ENCODE measurements at regions not wholly inside any gene's neighbourhood (a gene's known extent, or its start where the extent isn't known, plus 50 kb on each side); places are given as distances from the start of the nearest gene placed in this dataset.
"Not testable (repeated sequence)": the region's sequence is repeated elsewhere in the genome, so short reads cannot be mapped to it uniquely, and the experiment has no call there.

- DNase-seq (ENCODE audit: low read depth in 1 of 2, low spot score in 1 of 2): no peak
Measured at GRCh38 chr2:194802589-194802988, 854.4 kb upstream of the SLC39A10 start.

GRCh38 chr2:194787071-194787470 lies 870.0 kb upstream of the SLC39A10 start:
- H3K4me1 ChIP-seq (ENCODE audit: low read depth); H3K4me3 ChIP-seq; H3K27ac ChIP-seq; DNase-seq (ENCODE audit: low read depth in 1 of 2, low spot score in 1 of 2); H3K9me3 ChIP-seq (ENCODE audit: low read depth); H3K27me3 ChIP-seq; H3K36me3 ChIP-seq: not testable (repeated sequence)

More at GRCh38 chr2:194802589-194802988, 854.4 kb upstream of the SLC39A10 start:
- H3K27me3 ChIP-seq: no peaks in the 10 kb centered on the region
- H3K9me3 ChIP-seq (ENCODE audit: low read depth): no peaks in the 10 kb centered on the region
- no peaks in the 10 kb centered on the region for H3K4me1 ChIP-seq (ENCODE audit: low read depth)
- no peak overlapping the region for H3K27ac ChIP-seq
- H3K4me3 ChIP-seq: no peak overlapping the region
- no peaks in the 10 kb centered on the region for H3K36me3 ChIP-seq
- TF ChIP-seq CTCF (IDR thresholded peaks at IDR 0.05; ENCODE audit: low read depth, low read length): no peak

- not testable (repeated sequence) for H3K27ac ChIP-seq; H3K27me3 ChIP-seq; H3K4me3 ChIP-seq; H3K9me3 ChIP-seq (ENCODE audit: low read depth); H3K36me3 ChIP-seq; DNase-seq (ENCODE audit: low read depth in 1 of 2, low spot score in 1 of 2); H3K4me1 ChIP-seq (ENCODE audit: low read depth)
Measured at GRCh38 chr2:194771394-194771793, 885.6 kb upstream of the SLC39A10 start.

- Histone ChIP-seq H3K4me1 (ENCODE audit: low read depth) (no peaks in the 10 kb centered on the region), H3K27ac (no peak overlapping the region), H3K9me3 (ENCODE audit: low read depth) (no peaks in the 10 kb centered on the region), H3K27me3 (no peaks in the 10 kb centered on the region), H3K36me3 (no peaks in the 10 kb centered on the region), H3K4me3 (no peak overlapping the region)
- no peak for TF ChIP-seq CTCF (IDR thresholded peaks at IDR 0.05; ENCODE audit: low read depth, low read length)
- no peak for DNase-seq (ENCODE audit: low read depth in 1 of 2, low spot score in 1 of 2)
Measured at GRCh38 chr2:194769030-194769429, 888.0 kb upstream of the SLC39A10 start.

GRCh38 chr2:194765723-194766122 lies 891.3 kb upstream of the SLC39A10 start:
- Histone ChIP-seq H3K27ac (no peak overlapping the region), H3K4me3 (no peak overlapping the region), H3K27me3 (no peaks in the 10 kb centered on the region), H3K9me3 (ENCODE audit: low read depth) (no peaks in the 10 kb centered on the region), H3K4me1 (ENCODE audit: low read depth) (no peaks in the 10 kb centered on the region), H3K36me3 (no peaks in the 10 kb centered on the region)
- TF ChIP-seq CTCF (IDR thresholded peaks at IDR 0.05; ENCODE audit: low read depth, low read length): no peak
- DNase-seq (ENCODE audit: low read depth in 1 of 2, low spot score in 1 of 2): no peak

- H3K9me3 ChIP-seq (ENCODE audit: low read depth): no peaks in the 10 kb centered on the region
- no peak for DNase-seq (ENCODE audit: low read depth in 1 of 2, low spot score in 1 of 2)
- H3K36me3 ChIP-seq: no peaks in the 10 kb centered on the region
- no peak overlapping the region for H3K27ac ChIP-seq
- no peaks in the 10 kb centered on the region for H3K27me3 ChIP-seq
- no peak for TF ChIP-seq CTCF (IDR thresholded peaks at IDR 0.05; ENCODE audit: low read depth, low read length)
- H3K4me3 ChIP-seq: no peak overlapping the region
- H3K4me1 ChIP-seq (ENCODE audit: low read depth): no peaks in the 10 kb centered on the region
Measured at GRCh38 chr2:194750926-194751325, 906.1 kb upstream of the SLC39A10 start.

GRCh38 chr2:194745557-194746146 lies 911.4 kb upstream of the SLC39A10 start:
- Histone ChIP-seq H3K9me3 (ENCODE audit: low read depth) (no peaks in the 10 kb centered on the region), H3K4me3 (no peak overlapping the region), H3K4me1 (ENCODE audit: low read depth) (no peaks in the 10 kb centered on the region), H3K27ac (no peak overlapping the region), H3K27me3 (no peaks in the 10 kb centered on the region), H3K36me3 (no peaks in the 10 kb centered on the region)
- DNase-seq (ENCODE audit: low read depth in 1 of 2, low spot score in 1 of 2): no peak
- no peak for TF ChIP-seq CTCF (IDR thresholded peaks at IDR 0.05; ENCODE audit: low read depth, low read length)
